ENCODE measurements at regions not wholly inside any gene's neighbourhood (a gene's known extent, or its start where the extent isn't known, plus 50 kb on each side); places are given as distances from the start of the nearest gene placed in this dataset.

DNA sequence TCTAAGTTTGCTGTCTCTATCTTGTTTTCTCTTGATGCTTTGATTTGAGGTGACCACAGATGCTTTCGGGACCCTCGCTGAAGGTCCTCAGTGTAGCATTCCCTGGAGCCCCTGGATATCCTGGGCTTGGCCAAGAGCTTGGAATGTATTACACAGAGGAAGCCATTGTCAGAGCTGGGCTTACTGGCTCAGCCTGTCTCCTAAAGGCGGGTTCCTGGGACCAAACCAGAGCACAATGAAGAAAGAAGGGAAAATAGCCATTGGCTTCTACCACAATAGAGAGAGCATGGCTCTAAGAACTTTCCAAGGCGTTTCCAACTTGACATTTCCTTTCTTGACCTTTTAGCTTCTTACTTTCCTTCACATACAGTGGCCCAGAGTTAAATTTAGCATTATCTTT lies 229.3 kb downstream of the HS3ST3A1 start:
- TF ChIP-seq, protein P1, sequence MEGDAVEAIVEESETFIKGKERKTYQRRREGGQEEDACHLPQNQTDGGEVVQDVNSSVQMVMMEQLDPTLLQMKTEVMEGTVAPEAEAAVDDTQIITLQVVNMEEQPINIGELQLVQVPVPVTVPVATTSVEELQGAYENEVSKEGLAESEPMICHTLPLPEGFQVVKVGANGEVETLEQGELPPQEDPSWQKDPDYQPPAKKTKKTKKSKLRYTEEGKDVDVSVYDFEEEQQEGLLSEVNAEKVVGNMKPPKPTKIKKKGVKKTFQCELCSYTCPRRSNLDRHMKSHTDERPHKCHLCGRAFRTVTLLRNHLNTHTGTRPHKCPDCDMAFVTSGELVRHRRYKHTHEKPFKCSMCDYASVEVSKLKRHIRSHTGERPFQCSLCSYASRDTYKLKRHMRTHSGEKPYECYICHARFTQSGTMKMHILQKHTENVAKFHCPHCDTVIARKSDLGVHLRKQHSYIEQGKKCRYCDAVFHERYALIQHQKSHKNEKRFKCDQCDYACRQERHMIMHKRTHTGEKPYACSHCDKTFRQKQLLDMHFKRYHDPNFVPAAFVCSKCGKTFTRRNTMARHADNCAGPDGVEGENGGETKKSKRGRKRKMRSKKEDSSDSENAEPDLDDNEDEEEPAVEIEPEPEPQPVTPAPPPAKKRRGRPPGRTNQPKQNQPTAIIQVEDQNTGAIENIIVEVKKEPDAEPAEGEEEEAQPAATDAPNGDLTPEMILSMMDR (IDR thresholded peaks at IDR 0.05; ENCODE audit: control extremely low read depth in 1 of 3, insufficient read depth in 1 of 3, low read depth in 1 of 3, low read length in 3 of 3), result no peak
- TF ChIP-seq, protein P2, sequence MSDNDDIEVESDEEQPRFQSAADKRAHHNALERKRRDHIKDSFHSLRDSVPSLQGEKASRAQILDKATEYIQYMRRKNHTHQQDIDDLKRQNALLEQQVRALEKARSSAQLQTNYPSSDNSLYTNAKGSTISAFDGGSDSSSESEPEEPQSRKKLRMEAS (IDR thresholded peaks at IDR 0.05), result no peak
- TF ChIP-seq POLR2A (IDR thresholded peaks at IDR 0.05; ENCODE audit: control extremely low read depth in 1 of 2, low read depth in 2 of 2, low read length in 2 of 2), result no peak
